Adrenal gland (tissue), 9 donors: ENCODE measurements at regions not wholly inside any gene's neighbourhood (a gene's known extent, or its start where the extent isn't known, plus 50 kb on each side); places are given as distances from the start of the nearest gene placed in this dataset.

Experiments
- DNase-seq, 7 donors: peaks; one replicate each; pipeline ENCODE4 v3.0.0-alpha.2; 2019 to 2020
- H3K27ac ChIP-seq, 5 donors: fragments of 200-600 bp; sonication (generic) in 4 of 5; 1 replicate in 3 of 5; 2 replicates in 2 of 5; pipeline versions ENCODE4 v1.5.1 to v1.8.0; 2016 to 2020; ENCODE audit warnings: mild to moderate bottlenecking in 1 of 5
- H3K27me3 ChIP-seq: fragments of 200-600 bp; 2 replicates; pipeline ENCODE4 v1.8.0; 2021
- H3K36me3 ChIP-seq, 2 donors: fragments of 200-600 bp; replicated peaks in 1 of 2; 1 replicate in 1 of 2; 2 replicates in 1 of 2; pipeline versions ENCODE4 v1.5.1 to v1.8.0; 2018 to 2022
- H3K4me1 ChIP-seq, 2 donors: fragments of 200-600 bp; replicated peaks in 1 of 2; 1 replicate in 1 of 2; 2 replicates in 1 of 2; pipeline versions ENCODE4 v1.5.1 to v1.8.0; 2018 to 2021
- H3K4me3 ChIP-seq, 4 donors: fragments of 200-600 bp; sonication (generic) in 3 of 4; one replicate each; pipeline ENCODE4 v1.5.1; 2016 to 2018
- H3K9me3 ChIP-seq, 3 donors: fragments of 200-600 bp; sonication (generic) in 1 of 3; replicated peaks in 1 of 3; 1 replicate in 2 of 3; 2 replicates in 1 of 3; pipeline versions ENCODE4 v1.5.1 to v1.8.0; 2016 to 2021
- CTCF ChIP-seq, 6 experiments: fragments of 450-650 bp in 4 of 6; fragments of 200-600 bp in 2 of 6; sonication (generic) in 1 of 6; IDR thresholded peaks; 1 replicate in 5 of 6; 2 replicates in 1 of 6; pipeline versions ENCODE4 v1.5.1 to v1.8.0; 2016 to 2021; ENCODE audit warnings: antibody characterized with exemption in 6 of 6, mild to moderate bottlenecking in 2 of 6, moderate library complexity in 1 of 6
- POLR2A ChIP-seq, 2 donors: fragments of 450-650 bp; IDR thresholded peaks; one replicate each; pipeline ENCODE4 v1.6.1; 2017; ENCODE audit warnings: antibody characterized with exemption in 2 of 2, mild to moderate bottlenecking in 2 of 2, moderate library complexity in 1 of 2
- WGBS, 4 donors: extraction: QIAGEN DNeasy Blood & Tissue Kit in 2 of 4; methylation state at CpG; one replicate each; pipeline versions ENCODE4 v1.1.5 to v1.1.7; 2013 to 2017; 5-methylcytosine and 5-hydroxymethylcytosine counted together
- intact Hi-C, 2 donors: fragments of 100-400 bp; cut with DNase I; formaldehyde crosslinking; loops; one replicate each; pipeline versions ENCODE4 v1.14.1 to v1.15.0; 2022 to 2023
- donor health status: healthy with polysubstance abuse.
- donor health status: Bipolar disorder and iron deficiency.
- donor health status: DM: yes; HTN: yes; CAD: no.
- donor health status: DM: no; HTN: no; CAD: no.
- donor health status: DM: no; HTN: no; CAD: no.

GRCh38 chr9:81789721-81790120, 100.4 kb upstream of the TLE1 start:
- WGBS, 4 donors = 66 to 86% (median 80%) methylated on average over 1 of the region's 1 CpG

GRCh38 chr9:81790166-81790565, 100.8 kb upstream of the TLE1 start:
- no peak for DNase-seq
- Histone ChIP-seq H3K36me3 (no peaks in the 10 kb centered on the region), H3K4me3 (no peak overlapping the region), H3K9me3 (no peaks in the 10 kb centered on the region), H3K4me1 (peaks cover 9 to 12% of the 10 kb centered on the region in 2 donors), H3K27ac (no peak overlapping the region), H3K27me3 (no peaks in the 10 kb centered on the region)
- TF ChIP-seq CTCF (IDR thresholded peaks at IDR 0.05) (no peak), POLR2A (IDR thresholded peaks at IDR 0.05) (no peak)
- intact Hi-C loops = no loop called here
- 81 to 89% (median 85%) methylated on average over 2 of the region's 2 CpGs for WGBS, 4 donors

More at GRCh38 chr9:81789721-81790120, 100.4 kb upstream of the TLE1 start:
- H3K27me3 ChIP-seq = no peaks in the 10 kb centered on the region
- H3K4me3 ChIP-seq = no peak overlapping the region
- H3K27ac ChIP-seq = no peak overlapping the region
- H3K36me3 ChIP-seq = no peaks in the 10 kb centered on the region
- no peaks in the 10 kb centered on the region for H3K9me3 ChIP-seq
- intact Hi-C loops = no loop called here
- peaks cover 9 to 12% of the 10 kb centered on the region in 2 donors for H3K4me1 ChIP-seq
- no peak for DNase-seq
- TF ChIP-seq POLR2A (IDR thresholded peaks at IDR 0.05) (no peak), CTCF (IDR thresholded peaks at IDR 0.05) (no peak)

- H3K4me3 ChIP-seq = no peak overlapping the region
- TF ChIP-seq CTCF (IDR thresholded peaks at IDR 0.05) = no peak
- no peak for TF ChIP-seq POLR2A (IDR thresholded peaks at IDR 0.05)
- no peak overlapping the region for H3K27ac ChIP-seq
- no peak for DNase-seq
- 92 to 97% (median 93%) methylated on average over 7 of the region's 7 CpGs for WGBS, 4 donors
- intact Hi-C loops = no loop called here
- H3K27me3 ChIP-seq = no peaks in the 10 kb centered on the region
- H3K36me3 ChIP-seq = no peaks in the 10 kb centered on the region
- H3K4me1 ChIP-seq = peaks cover 9 to 12% of the 10 kb centered on the region in 2 donors
- no peaks in the 10 kb centered on the region for H3K9me3 ChIP-seq
These were observed 101.7 kb upstream of the TLE1 start for GRCh38 chr9:81791076-81791475.

GRCh38 chr9:81798606-81799005, 109.3 kb upstream of the TLE1 start:
- Histone ChIP-seq H3K27ac (no peak overlapping the region), H3K9me3 (no peaks in the 10 kb centered on the region), H3K27me3 (no peaks in the 10 kb centered on the region), H3K4me3 (no peak overlapping the region), H3K36me3 (no peaks in the 10 kb centered on the region), H3K4me1 (no peaks in the 10 kb centered on the region)
- intact Hi-C loops = no loop called here
- TF ChIP-seq POLR2A (IDR thresholded peaks at IDR 0.05) = no peak
- TF ChIP-seq CTCF (IDR thresholded peaks at IDR 0.05) = no peak
- no peak for DNase-seq
- 71 to 82% (median 81%) methylated on average over 3 of the region's 3 CpGs for WGBS, 4 donors
